ENCODE measurements at regions not wholly inside any gene's neighbourhood (a gene's known extent, or its start where the extent isn't known, plus 50 kb on each side); places are given as distances from the start of the nearest gene placed in this dataset.

DNA sequence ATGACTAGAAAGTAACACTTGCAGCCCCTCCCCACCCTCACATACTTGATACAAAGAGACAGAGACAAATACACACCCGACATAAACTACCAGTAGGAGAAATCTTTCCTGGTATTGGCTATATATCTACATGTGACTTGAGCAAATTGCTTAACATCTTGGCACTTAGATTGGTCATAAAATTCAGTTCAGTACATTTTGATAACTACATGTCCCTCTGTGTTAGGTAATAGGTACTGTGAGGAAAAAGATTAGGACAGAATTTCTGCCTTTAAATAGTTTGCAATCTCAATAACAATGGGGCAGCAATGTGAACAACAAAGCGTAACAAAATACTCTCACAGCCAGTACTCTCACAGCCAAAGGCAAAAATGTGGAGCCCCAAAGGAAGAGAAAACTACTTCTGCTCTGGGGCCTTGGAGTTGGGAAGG is 670.0 kb upstream of the ACVR2A start:
- H3K4me1 ChIP-seq (ENCODE audit: control insufficient read depth, insufficient read depth, low read length): peaks cover 20% of the 10 kb centered on the region
- no peaks in the 10 kb centered on the region; the same call in 1 of the 2 replicates for H3K9me3 ChIP-seq (ENCODE audit: control insufficient read depth, insufficient read depth, low read depth, low read length)
- H3K27me3 ChIP-seq (ENCODE audit: control insufficient read depth, insufficient read depth, low read length): no peaks in the 10 kb centered on the region
- H3K4me3 ChIP-seq (ENCODE audit: low read depth, low read length): no peak overlapping the region
- no peak overlapping the region for H3K27ac ChIP-seq (ENCODE audit: low read depth, low read length)
- H3K9ac ChIP-seq (ENCODE audit: low read length): no peak overlapping the region
- H3K36me3 ChIP-seq (ENCODE audit: control insufficient read depth, insufficient read depth, low read length): no peaks in the 10 kb centered on the region

DNA sequence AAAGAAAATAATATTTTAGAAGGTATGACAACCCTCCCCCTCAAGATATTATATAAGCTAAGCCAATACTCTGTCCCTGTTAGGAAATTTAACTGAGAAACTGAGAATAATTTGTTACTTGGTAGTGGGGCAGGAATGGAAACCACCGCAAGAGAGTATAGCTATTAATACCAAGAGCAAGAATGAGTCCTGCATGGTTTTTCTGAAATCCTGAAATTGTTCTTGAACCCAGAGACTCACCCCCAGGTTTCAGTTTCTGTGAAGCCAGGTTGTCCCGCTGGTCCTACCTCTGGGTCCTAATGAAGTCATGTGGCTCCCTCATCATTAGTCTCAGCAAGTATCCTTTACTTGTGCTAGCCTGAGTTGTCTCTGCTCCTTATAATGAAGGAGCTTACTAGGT is 671.0 kb upstream of the ACVR2A start:
- H3K9me3 ChIP-seq (ENCODE audit: control insufficient read depth, insufficient read depth, low read depth, low read length): no peaks in the 10 kb centered on the region; the same call in 1 of the 2 replicates
- H3K36me3 ChIP-seq (ENCODE audit: control insufficient read depth, insufficient read depth, low read length): no peaks in the 10 kb centered on the region
- H3K4me1 ChIP-seq (ENCODE audit: control insufficient read depth, insufficient read depth, low read length): peaks cover 20% of the 10 kb centered on the region
- H3K27ac ChIP-seq (ENCODE audit: low read depth, low read length): no peak overlapping the region
- no peaks in the 10 kb centered on the region for H3K27me3 ChIP-seq (ENCODE audit: control insufficient read depth, insufficient read depth, low read length)
- no peak overlapping the region for H3K9ac ChIP-seq (ENCODE audit: low read length)
- H3K4me3 ChIP-seq (ENCODE audit: low read depth, low read length): no peak overlapping the region

DNA sequence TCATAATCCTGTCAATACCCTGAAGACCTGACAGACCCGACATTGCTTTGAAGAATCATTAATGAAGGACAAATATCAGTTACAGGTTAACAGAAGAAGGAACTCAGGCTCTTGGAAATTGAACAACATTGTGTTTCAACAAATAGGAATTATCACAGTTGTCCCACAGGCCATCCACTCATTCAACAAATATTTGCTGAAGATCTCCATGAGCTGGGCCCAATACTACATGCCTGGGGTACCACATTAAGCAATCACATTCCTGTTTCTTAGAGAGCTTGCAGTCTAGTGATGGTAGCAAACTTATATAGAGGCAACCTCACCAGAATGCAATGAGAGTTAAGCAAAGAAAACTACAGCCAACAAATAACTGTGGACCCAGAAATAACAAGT is 671.6 kb upstream of the ACVR2A start:
- peaks cover 20% of the 10 kb centered on the region for H3K4me1 ChIP-seq (ENCODE audit: control insufficient read depth, insufficient read depth, low read length)
- H3K4me3 ChIP-seq (ENCODE audit: low read depth, low read length): no peak overlapping the region
- no peak overlapping the region for H3K27ac ChIP-seq (ENCODE audit: low read depth, low read length)
- H3K36me3 ChIP-seq (ENCODE audit: control insufficient read depth, insufficient read depth, low read length): no peaks in the 10 kb centered on the region
- no peaks in the 10 kb centered on the region; the same call in 1 of the 2 replicates for H3K9me3 ChIP-seq (ENCODE audit: control insufficient read depth, insufficient read depth, low read depth, low read length)
- no peaks in the 10 kb centered on the region for H3K27me3 ChIP-seq (ENCODE audit: control insufficient read depth, insufficient read depth, low read length)
- H3K9ac ChIP-seq (ENCODE audit: low read length): no peak overlapping the region

DNA sequence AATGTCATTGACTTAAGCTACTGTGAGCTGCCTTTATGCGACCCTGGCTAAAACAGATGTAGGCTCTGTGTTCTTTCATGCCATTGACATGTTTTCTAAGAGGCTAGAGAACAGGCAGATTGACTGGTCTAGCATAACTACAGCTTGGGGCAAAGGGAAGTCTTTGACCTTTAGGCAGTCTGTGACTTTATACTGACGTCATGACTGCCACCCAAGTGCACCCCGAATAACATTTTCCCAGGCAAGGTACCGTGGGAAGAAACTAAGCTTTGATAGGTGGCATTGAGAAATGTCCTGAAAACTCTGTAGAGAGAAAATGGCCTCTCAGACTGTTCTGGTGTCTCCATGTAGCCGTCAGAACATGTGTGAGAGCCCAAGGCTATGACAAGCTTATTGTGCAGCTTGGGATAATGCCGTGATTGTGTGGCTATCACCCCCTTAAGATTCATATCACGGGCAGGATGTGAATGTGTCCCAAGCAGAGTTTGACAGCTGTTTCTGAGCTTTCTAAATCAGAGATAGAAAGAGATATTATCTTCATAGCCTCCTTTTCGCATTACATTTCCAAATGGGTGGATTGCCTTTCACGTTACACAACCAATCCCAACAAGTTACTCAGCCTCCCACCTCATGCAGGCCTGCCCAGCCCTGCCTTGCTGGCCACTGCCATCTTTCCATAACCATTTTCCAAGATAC is 672.2 kb upstream of the ACVR2A start:
- no peak overlapping the region for H3K9ac ChIP-seq (ENCODE audit: low read length)
- no peaks in the 10 kb centered on the region for H3K36me3 ChIP-seq (ENCODE audit: control insufficient read depth, insufficient read depth, low read length)
- no peak overlapping the region for H3K4me3 ChIP-seq (ENCODE audit: low read depth, low read length)
- H3K27me3 ChIP-seq (ENCODE audit: control insufficient read depth, insufficient read depth, low read length): no peaks in the 10 kb centered on the region
- H3K9me3 ChIP-seq (ENCODE audit: control insufficient read depth, insufficient read depth, low read depth, low read length): no peaks in the 10 kb centered on the region
- peaks cover 20% of the 10 kb centered on the region for H3K4me1 ChIP-seq (ENCODE audit: control insufficient read depth, insufficient read depth, low read length)
- no peak overlapping the region for H3K27ac ChIP-seq (ENCODE audit: low read depth, low read length)

DNA sequence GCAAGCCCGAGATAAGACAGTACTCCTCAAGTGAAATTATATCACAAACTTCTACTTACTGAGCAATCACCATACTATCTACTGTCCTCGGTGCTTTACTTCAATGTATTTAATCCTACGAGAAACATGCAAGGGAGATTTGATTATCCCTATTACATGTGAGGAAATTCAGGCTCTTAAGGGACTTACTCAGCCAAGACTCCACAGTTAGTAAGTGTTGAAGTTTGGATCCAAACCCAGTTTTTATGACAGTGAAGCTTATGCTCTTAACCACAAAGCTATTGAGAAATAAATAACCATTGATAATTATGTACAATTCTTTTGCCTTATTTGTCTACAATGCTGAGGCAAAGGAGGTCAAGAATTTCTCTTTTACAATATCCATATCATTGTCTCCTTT is 672.9 kb upstream of the ACVR2A start:
- Histone ChIP-seq H3K9me3 (ENCODE audit: control insufficient read depth, insufficient read depth, low read depth, low read length) (no peaks in the 10 kb centered on the region), H3K36me3 (ENCODE audit: control insufficient read depth, insufficient read depth, low read length) (no peaks in the 10 kb centered on the region), H3K27ac (ENCODE audit: low read depth, low read length) (no peak overlapping the region), H3K4me3 (ENCODE audit: low read depth, low read length) (no peak overlapping the region), H3K27me3 (ENCODE audit: control insufficient read depth, insufficient read depth, low read length) (no peaks in the 10 kb centered on the region), H3K4me1 (ENCODE audit: control insufficient read depth, insufficient read depth, low read length) (peaks cover 20% of the 10 kb centered on the region), H3K9ac (ENCODE audit: low read length) (no peak overlapping the region)

DNA sequence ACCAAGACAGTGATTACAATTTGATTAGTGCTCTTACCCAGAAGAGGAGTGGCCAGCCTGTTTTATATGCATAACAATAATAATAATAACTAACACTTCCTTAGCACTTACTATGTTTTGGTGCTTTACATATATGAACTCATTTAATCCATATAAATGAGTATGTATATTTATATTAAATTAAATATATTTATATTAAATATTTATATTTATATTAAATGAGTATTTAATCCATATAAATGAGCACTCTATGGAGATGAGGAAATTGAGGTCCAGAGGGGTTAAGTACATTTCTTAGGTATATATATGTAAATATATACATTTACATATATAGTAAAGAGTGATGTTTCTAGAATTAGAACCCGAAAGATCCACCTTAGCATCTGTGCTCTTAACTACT is 673.9 kb upstream of the ACVR2A start:
- Histone ChIP-seq H3K9me3 (ENCODE audit: control insufficient read depth, insufficient read depth, low read depth, low read length) (no peaks in the 10 kb centered on the region), H3K4me3 (ENCODE audit: low read depth, low read length) (no peak overlapping the region), H3K27me3 (ENCODE audit: control insufficient read depth, insufficient read depth, low read length) (no peaks in the 10 kb centered on the region), H3K9ac (ENCODE audit: low read length) (no peak overlapping the region), H3K36me3 (ENCODE audit: control insufficient read depth, insufficient read depth, low read length) (no peaks in the 10 kb centered on the region), H3K27ac (ENCODE audit: low read depth, low read length) (no peak overlapping the region), H3K4me1 (ENCODE audit: control insufficient read depth, insufficient read depth, low read length) (peaks cover 16% of the 10 kb centered on the region)

DNA sequence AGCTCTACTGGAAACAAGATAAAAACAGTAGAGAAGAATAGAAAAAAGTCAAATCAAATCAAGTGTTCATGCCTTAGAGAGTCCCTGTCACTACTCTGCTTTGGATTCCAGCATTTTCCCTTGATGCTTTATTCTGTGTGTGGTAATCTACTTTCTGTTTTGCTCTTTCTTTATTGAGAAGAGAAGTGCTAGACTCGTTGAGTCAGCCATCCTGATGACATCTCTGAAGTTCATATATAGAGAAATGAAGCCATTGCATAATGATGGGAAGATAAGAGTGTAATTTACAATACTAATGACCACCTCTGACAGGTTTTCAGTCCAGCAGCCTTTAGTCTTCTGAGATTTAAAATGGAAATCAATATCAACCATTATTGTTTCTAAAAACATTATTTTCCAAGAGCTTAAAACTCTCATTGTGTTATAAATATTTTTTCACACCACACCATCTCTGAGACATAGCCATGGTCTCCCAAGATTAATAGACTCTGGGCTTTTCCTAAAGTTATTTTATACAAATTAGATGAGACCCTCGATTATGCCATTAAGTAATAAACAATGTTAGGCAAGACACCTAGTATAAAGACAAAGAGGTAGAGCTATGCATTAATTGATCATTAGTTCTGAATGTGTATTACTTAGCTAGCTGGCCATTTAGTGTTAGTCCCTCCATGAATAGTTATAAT is 679.0 kb upstream of the ACVR2A start:
- H3K36me3 ChIP-seq (ENCODE audit: control insufficient read depth, insufficient read depth, low read length): no peaks in the 10 kb centered on the region
- H3K27ac ChIP-seq (ENCODE audit: low read depth, low read length): no peak overlapping the region
- H3K9ac ChIP-seq (ENCODE audit: low read length): no peak overlapping the region
- no peaks in the 10 kb centered on the region for H3K4me1 ChIP-seq (ENCODE audit: control insufficient read depth, insufficient read depth, low read length)
- no peak overlapping the region for H3K4me3 ChIP-seq (ENCODE audit: low read depth, low read length)
- no peaks in the 10 kb centered on the region for H3K27me3 ChIP-seq (ENCODE audit: control insufficient read depth, insufficient read depth, low read length)
- no peaks in the 10 kb centered on the region for H3K9me3 ChIP-seq (ENCODE audit: control insufficient read depth, insufficient read depth, low read depth, low read length)

DNA sequence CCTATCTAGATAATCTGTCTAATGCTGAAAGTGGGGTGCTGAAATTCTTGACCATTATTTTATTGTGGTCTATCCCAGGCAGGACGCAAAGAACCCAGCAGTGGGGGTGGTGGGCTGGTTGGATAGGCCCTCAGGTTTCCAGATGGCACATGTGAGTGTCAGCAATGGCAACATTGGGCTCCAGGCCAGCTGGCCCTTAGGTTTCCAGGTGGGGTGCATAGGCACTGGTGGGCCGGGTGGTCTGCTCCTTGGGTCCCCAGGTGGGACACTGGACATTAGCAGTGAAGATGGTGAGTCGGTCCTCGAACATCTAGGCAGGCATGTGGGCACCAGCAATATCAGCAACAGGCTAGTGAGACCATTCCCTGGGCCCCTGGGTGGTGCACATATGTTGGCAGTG is 680.3 kb upstream of the ACVR2A start:
- H3K4me1 ChIP-seq (ENCODE audit: control insufficient read depth, insufficient read depth, low read length): no peaks in the 10 kb centered on the region
- H3K27ac ChIP-seq (ENCODE audit: low read depth, low read length): no peak overlapping the region
- no peak overlapping the region for H3K9ac ChIP-seq (ENCODE audit: low read length)
- H3K9me3 ChIP-seq (ENCODE audit: control insufficient read depth, insufficient read depth, low read depth, low read length): no peaks in the 10 kb centered on the region
- H3K36me3 ChIP-seq (ENCODE audit: control insufficient read depth, insufficient read depth, low read length): no peaks in the 10 kb centered on the region
- no peak overlapping the region for H3K4me3 ChIP-seq (ENCODE audit: low read depth, low read length)
- no peaks in the 10 kb centered on the region for H3K27me3 ChIP-seq (ENCODE audit: control insufficient read depth, insufficient read depth, low read length)

DNA sequence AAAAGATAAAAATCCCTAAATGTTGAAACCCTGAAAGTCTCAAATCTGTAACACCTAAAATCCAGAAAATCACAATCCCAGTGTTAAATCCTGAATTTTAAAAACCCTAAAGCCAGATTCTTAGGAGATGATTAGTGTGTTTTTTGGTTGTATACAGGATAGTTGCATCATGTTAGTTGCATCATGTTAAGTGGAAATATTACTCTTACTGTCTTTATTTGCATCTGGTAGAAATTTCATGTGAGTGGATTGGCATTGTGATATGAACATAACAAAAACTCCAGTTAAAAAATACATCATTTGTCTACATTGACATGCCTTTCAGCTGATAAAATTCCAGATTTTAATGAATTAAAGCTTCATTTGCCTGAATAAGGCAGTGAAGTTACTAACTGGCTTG is 683.1 kb upstream of the ACVR2A start:
- no peak overlapping the region for H3K9ac ChIP-seq (ENCODE audit: low read length)
- H3K36me3 ChIP-seq (ENCODE audit: control insufficient read depth, insufficient read depth, low read length): no peaks in the 10 kb centered on the region
- no peak overlapping the region for H3K27ac ChIP-seq (ENCODE audit: low read depth, low read length)
- no peaks in the 10 kb centered on the region for H3K9me3 ChIP-seq (ENCODE audit: control insufficient read depth, insufficient read depth, low read depth, low read length)
- H3K4me3 ChIP-seq (ENCODE audit: low read depth, low read length): no peak overlapping the region
- H3K27me3 ChIP-seq (ENCODE audit: control insufficient read depth, insufficient read depth, low read length): no peaks in the 10 kb centered on the region
- H3K4me1 ChIP-seq (ENCODE audit: control insufficient read depth, insufficient read depth, low read length): no peaks in the 10 kb centered on the region

DNA sequence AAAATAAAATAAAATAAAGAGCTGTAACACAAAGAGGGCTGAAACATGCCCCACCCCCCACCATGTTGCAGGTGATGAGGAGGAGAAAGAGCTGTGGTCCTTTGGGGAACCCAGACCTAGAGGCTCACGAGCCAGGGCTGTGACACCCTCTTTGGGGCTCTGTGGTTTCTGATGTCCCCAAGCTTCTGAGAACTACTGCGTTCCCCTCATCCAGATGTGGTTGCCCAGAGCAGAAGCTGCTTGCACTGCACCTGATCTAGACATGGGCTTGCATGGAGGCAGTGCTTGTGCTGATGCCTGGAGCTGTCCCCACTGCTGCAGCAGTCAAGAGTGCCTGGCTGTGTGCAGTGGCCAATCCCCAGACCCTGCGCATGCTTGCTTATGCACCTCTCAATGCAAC is 687.9 kb upstream of the ACVR2A start:
- Histone ChIP-seq H3K4me3 (ENCODE audit: low read depth, low read length) (no peak overlapping the region), H3K4me1 (ENCODE audit: control insufficient read depth, insufficient read depth, low read length) (no peaks in the 10 kb centered on the region), H3K27me3 (ENCODE audit: control insufficient read depth, insufficient read depth, low read length) (no peaks in the 10 kb centered on the region), H3K9me3 (ENCODE audit: control insufficient read depth, insufficient read depth, low read depth, low read length) (no peaks in the 10 kb centered on the region), H3K27ac (ENCODE audit: low read depth, low read length) (no peak overlapping the region), H3K36me3 (ENCODE audit: control insufficient read depth, insufficient read depth, low read length) (no peaks in the 10 kb centered on the region), H3K9ac (ENCODE audit: low read length) (no peak overlapping the region)

DNA sequence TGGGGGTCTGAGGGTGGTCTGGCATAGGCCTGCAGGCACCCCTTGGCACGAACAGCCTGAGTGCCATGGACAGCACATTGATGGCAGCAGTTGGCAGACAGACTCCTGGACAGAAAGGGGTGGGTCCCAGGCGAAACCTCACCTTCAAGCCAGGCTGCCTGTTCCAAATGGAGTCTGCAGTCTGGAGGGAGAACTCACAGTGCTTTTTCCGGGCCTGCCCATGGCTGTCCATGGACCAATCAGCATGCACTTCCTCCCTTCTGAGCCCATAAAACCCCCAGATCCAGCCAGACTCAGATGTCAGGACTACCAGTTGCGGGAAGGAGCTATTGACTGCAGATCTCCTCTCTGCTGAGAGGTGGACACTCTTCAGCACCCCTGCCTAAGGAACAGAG is 694.6 kb upstream of the ACVR2A start:
- Histone ChIP-seq H3K27ac (ENCODE audit: low read depth, low read length) (no peak overlapping the region), H3K27me3 (ENCODE audit: control insufficient read depth, insufficient read depth, low read length) (no peaks in the 10 kb centered on the region), H3K4me1 (ENCODE audit: control insufficient read depth, insufficient read depth, low read length) (no peaks in the 10 kb centered on the region), H3K4me3 (ENCODE audit: low read depth, low read length) (no peak overlapping the region), H3K9ac (ENCODE audit: low read length) (no peak overlapping the region), H3K9me3 (ENCODE audit: control insufficient read depth, insufficient read depth, low read depth, low read length) (peaks cover 18% of the 10 kb centered on the region), H3K36me3 (ENCODE audit: control insufficient read depth, insufficient read depth, low read length) (no peaks in the 10 kb centered on the region)

All from HUES6 (cell line).